ENCODE measurements at regions not wholly inside any gene's neighbourhood (a gene's known extent, or its start where the extent isn't known, plus 50 kb on each side); places are given as distances from the start of the nearest gene placed in this dataset.
"Not testable (repeated sequence)": the region's sequence is repeated elsewhere in the genome, so short reads cannot be mapped to it uniquely, and the experiment has no call there.

DNA sequence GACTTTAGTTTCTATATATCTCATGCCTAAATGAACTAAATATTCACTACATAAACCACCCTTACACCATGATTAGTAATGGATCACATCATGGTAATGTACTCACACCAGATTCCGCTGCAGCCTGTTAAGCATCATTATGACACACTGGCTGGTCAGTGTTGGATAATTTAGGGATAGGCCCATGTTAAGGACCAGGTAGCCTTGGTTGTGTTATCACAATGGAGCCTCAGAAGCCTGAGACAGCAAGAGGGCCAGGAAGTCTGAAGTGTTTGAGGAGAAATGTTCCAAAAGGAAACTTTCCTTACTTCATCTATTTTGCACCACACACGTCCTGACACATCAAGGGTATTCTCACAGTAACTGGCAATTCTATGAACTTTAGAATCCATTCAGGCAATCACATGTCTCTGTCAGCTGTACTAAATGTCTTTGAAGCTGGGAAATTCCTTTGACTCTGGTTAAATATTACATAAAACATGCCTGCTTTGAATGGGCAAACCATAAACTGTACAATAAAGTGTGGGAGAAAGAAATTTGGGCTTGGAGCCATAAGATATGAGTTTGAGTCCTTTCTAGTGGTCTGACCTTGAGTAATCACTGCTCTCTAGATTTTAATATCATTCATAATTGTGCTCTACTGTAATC, 105.3 kb upstream of the DPT start:
- no peak for ATAC-seq

DNA sequence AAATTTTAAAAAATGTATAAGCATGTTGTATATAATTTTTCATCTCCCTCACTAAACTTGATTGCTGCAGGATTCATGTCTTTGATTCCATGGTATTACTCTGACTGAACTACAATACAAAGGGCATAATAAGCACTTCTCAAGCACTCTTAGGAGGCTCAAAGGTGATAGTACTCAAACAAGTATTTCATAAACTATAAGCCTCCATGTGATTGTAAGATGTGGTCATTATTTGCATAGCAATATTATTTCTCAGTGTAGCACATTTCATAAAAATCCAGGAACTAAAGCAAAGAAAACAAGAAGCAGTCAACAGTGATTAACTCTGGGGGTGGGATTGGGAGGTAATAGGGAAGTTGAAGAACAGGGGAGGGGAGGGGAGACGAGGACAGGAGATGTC, 106.2 kb upstream of the DPT start:
- Histone ChIP-seq H3K27ac (no peak overlapping the region), H3K4me1 (no peaks in the 10 kb centered on the region), H3K4me3 (no peak overlapping the region), H3K36me3 (ENCODE audit: insufficient read depth in 1 of 2, low read depth in 1 of 2) (no peaks in the 10 kb centered on the region), H3K27me3 (ENCODE audit: insufficient read depth in 3 of 3, low read length in 2 of 3) (no peaks in the 10 kb centered on the region), H3K9me3 (no peaks in the 10 kb centered on the region)
- TF ChIP-seq, protein P1, sequence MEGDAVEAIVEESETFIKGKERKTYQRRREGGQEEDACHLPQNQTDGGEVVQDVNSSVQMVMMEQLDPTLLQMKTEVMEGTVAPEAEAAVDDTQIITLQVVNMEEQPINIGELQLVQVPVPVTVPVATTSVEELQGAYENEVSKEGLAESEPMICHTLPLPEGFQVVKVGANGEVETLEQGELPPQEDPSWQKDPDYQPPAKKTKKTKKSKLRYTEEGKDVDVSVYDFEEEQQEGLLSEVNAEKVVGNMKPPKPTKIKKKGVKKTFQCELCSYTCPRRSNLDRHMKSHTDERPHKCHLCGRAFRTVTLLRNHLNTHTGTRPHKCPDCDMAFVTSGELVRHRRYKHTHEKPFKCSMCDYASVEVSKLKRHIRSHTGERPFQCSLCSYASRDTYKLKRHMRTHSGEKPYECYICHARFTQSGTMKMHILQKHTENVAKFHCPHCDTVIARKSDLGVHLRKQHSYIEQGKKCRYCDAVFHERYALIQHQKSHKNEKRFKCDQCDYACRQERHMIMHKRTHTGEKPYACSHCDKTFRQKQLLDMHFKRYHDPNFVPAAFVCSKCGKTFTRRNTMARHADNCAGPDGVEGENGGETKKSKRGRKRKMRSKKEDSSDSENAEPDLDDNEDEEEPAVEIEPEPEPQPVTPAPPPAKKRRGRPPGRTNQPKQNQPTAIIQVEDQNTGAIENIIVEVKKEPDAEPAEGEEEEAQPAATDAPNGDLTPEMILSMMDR (IDR thresholded peaks at IDR 0.05), result no peak
- WGBS, 3 donors, result 83 to 98% (median 95%) methylated on average over 1 of the region's 1 CpG
- DNase-seq (no peak), ATAC-seq (no peak)
- intact Hi-C loops (cut with DNase I), result no loop called here

More for the DNA sequence above, 105.3 kb upstream of the DPT start:
- H3K27ac ChIP-seq, result no peak overlapping the region
- no peaks in the 10 kb centered on the region for H3K9me3 ChIP-seq
- WGBS, 3 donors, result 84 to 93% (median 84%) methylated on average over 2 of the region's 2 CpGs
- no peak for DNase-seq
- H3K27me3 ChIP-seq (ENCODE audit: insufficient read depth in 3 of 3, low read length in 2 of 3), result no peaks in the 10 kb centered on the region
- TF ChIP-seq, protein P1 (IDR thresholded peaks at IDR 0.05), result no peak
- intact Hi-C loops (cut with DNase I), result no loop called here
- H3K36me3 ChIP-seq (ENCODE audit: insufficient read depth in 1 of 2, low read depth in 1 of 2), result no peaks in the 10 kb centered on the region
- H3K4me3 ChIP-seq, result no peak overlapping the region
- H3K4me1 ChIP-seq, result no peaks in the 10 kb centered on the region

DNA sequence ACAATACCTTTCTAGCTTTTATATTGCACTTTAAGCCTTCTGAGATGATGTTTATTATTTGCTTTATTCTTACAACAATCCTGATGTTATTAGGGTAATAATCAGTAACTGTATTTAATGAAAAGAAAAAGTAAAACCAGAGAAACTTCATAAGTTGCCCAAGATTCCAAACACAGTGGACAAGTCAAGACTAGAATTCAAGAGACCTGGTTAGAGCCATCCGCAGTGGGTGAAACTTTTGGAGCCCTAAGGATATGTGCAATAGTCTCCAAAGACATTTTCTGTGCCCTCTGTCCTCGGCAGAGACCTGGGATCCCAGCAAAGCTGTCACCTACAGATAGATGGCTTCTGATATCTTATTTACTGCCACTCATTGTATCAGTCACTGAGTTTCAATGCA, 106.8 kb upstream of the DPT start:
- TF ChIP-seq, protein P1 (IDR thresholded peaks at IDR 0.05), result no peak
- intact Hi-C loops (cut with DNase I), result no loop called here
- no peak overlapping the region for H3K27ac ChIP-seq
- DNase-seq (no peak), ATAC-seq (no peak)
- H3K36me3 ChIP-seq (ENCODE audit: insufficient read depth in 1 of 2, low read depth in 1 of 2), result no peaks in the 10 kb centered on the region
- H3K4me3 ChIP-seq, result no peak overlapping the region
- WGBS, 3 donors, result 92 to 96% (median 92%) methylated on average over 2 of the region's 2 CpGs
- H3K27me3 ChIP-seq (ENCODE audit: insufficient read depth in 3 of 3, low read length in 2 of 3), result no peaks in the 10 kb centered on the region
- H3K4me1 ChIP-seq, result no peaks in the 10 kb centered on the region
- no peaks in the 10 kb centered on the region for H3K9me3 ChIP-seq

DNA sequence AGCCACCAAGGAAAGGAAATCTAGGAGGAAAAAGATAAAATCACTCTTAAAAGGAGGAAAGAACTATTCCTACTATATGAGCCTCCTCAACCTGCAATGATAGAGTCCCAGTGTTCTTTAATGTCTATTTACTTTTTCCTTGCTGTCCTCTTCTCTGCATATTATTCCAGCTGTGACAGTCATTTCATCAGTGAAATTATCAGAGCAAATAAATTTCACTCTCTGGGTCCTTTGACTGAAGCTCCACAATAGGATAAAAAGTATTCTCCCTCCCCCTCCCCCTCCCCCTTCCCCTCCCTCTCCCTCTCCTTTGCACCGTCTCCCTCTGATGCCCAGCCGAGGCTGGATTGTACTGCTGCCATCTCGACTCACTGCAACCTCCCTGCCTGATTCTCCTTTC, 107.5 kb upstream of the DPT start:
- WGBS, 3 donors, result 85 to 100% (median 89%) methylated on average over 1 to 3 of the region's 3 CpGs
- no peaks in the 10 kb centered on the region for H3K9me3 ChIP-seq
- DNase-seq (no peak), ATAC-seq (no peak)
- H3K27me3 ChIP-seq (ENCODE audit: insufficient read depth in 3 of 3, low read length in 2 of 3), result no peaks in the 10 kb centered on the region
- TF ChIP-seq, protein P1 (IDR thresholded peaks at IDR 0.05), result no peak
- H3K27ac ChIP-seq, result no peak overlapping the region
- no peak overlapping the region for H3K4me3 ChIP-seq
- H3K36me3 ChIP-seq (ENCODE audit: insufficient read depth in 1 of 2, low read depth in 1 of 2), result no peaks in the 10 kb centered on the region
- no peaks in the 10 kb centered on the region for H3K4me1 ChIP-seq
- intact Hi-C loops (cut with DNase I), result no loop called here

DNA sequence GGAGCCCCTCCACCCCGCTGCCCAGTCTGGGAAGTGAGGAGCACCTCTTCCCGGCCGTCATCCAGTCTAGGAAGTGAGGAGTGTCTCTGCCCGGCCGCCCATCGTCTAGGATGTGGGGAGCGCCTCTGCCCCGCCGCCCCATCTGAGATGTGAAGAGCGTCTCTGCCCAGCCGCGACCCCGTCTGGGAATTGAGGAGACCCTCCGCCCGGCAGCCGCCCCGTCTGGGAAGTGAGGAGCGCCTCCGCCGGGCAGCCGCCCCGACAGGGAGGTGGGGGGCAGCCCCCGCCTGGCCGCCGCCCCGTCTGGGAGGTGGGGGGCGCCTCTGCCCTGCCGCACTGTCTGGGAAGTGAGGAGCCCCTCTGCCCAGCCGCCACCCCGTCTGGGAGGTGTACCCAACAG, 108.2 kb upstream of the DPT start:
- WGBS, 3 donors, result 94 to 98% (median 97%) methylated on average over 27 to 30 of the region's 30 CpGs
- H3K27ac ChIP-seq; DNase-seq; H3K4me1 ChIP-seq; H3K36me3 ChIP-seq (ENCODE audit: insufficient read depth in 1 of 2, low read depth in 1 of 2); intact Hi-C loops (cut with DNase I); H3K9me3 ChIP-seq; ATAC-seq; H3K27me3 ChIP-seq (ENCODE audit: insufficient read depth in 3 of 3, low read length in 2 of 3); H3K4me3 ChIP-seq: not testable (repeated sequence)
